ENCODE measurements at regions not wholly inside any gene's neighbourhood (a gene's known extent, or its start where the extent isn't known, plus 50 kb on each side); places are given as distances from the start of the nearest gene placed in this dataset.

GRCh38 chr12:127262615-127263014 lies 1004.4 kb upstream of the TMEM132C start (continued):
- TF ChIP-seq ASH2L (IDR thresholded peaks at IDR 0.05; ENCODE audit: low read length), result no peak
- TF ChIP-seq CBX8 (IDR thresholded peaks at IDR 0.05; ENCODE audit: borderline replicate concordance, low read depth, low read length), result no peak
